ENCODE measurements at regions not wholly inside any gene's neighbourhood (a gene's known extent, or its start where the extent isn't known, plus 50 kb on each side); places are given as distances from the start of the nearest gene placed in this dataset.

- Histone ChIP-seq H3K9me3 (no peaks in the 10 kb centered on the region), H3K27ac (no peak overlapping the region), H3K27me3 (no peaks in the 10 kb centered on the region), H3K4me1 (no peaks in the 10 kb centered on the region), H3K4me3 (no peak overlapping the region), H3K36me3 (no peaks in the 10 kb centered on the region)
- TF ChIP-seq POLR2AphosphoS5 (IDR thresholded peaks at IDR 0.05; ENCODE audit: insufficient read depth in 1 of 2, low read depth in 1 of 2) (no peak), POLR2A (IDR thresholded peaks at IDR 0.05) (no peak)
- TF ChIP-seq, protein P1, sequence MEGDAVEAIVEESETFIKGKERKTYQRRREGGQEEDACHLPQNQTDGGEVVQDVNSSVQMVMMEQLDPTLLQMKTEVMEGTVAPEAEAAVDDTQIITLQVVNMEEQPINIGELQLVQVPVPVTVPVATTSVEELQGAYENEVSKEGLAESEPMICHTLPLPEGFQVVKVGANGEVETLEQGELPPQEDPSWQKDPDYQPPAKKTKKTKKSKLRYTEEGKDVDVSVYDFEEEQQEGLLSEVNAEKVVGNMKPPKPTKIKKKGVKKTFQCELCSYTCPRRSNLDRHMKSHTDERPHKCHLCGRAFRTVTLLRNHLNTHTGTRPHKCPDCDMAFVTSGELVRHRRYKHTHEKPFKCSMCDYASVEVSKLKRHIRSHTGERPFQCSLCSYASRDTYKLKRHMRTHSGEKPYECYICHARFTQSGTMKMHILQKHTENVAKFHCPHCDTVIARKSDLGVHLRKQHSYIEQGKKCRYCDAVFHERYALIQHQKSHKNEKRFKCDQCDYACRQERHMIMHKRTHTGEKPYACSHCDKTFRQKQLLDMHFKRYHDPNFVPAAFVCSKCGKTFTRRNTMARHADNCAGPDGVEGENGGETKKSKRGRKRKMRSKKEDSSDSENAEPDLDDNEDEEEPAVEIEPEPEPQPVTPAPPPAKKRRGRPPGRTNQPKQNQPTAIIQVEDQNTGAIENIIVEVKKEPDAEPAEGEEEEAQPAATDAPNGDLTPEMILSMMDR (IDR thresholded peaks at IDR 0.05) = no peak
- DNase-seq (ENCODE audit: extremely low spot score in 2 of 2) = no peak
- intact Hi-C loops (cut with DNase I) = no loop called here
These were observed 425.1 kb downstream of the PABPC4L start for GRCh38 chr4:133776503-133776902.

- H3K27me3 ChIP-seq = no peaks in the 10 kb centered on the region
- no peaks in the 10 kb centered on the region for H3K4me1 ChIP-seq
- no peak overlapping the region for H3K27ac ChIP-seq
- H3K36me3 ChIP-seq = no peaks in the 10 kb centered on the region
- DNase-seq (ENCODE audit: extremely low spot score in 2 of 2) = no peak
- no peak overlapping the region for H3K4me3 ChIP-seq
- intact Hi-C loops (cut with DNase I) = no loop called here
- TF ChIP-seq POLR2AphosphoS5 (IDR thresholded peaks at IDR 0.05; ENCODE audit: insufficient read depth in 1 of 2, low read depth in 1 of 2) = no peak
- TF ChIP-seq, protein P1 (IDR thresholded peaks at IDR 0.05) = no peak
- no peak for TF ChIP-seq POLR2A (IDR thresholded peaks at IDR 0.05)
- no peaks in the 10 kb centered on the region for H3K9me3 ChIP-seq
These were observed 425.7 kb downstream of the PABPC4L start for GRCh38 chr4:133775881-133776280.

DNA sequence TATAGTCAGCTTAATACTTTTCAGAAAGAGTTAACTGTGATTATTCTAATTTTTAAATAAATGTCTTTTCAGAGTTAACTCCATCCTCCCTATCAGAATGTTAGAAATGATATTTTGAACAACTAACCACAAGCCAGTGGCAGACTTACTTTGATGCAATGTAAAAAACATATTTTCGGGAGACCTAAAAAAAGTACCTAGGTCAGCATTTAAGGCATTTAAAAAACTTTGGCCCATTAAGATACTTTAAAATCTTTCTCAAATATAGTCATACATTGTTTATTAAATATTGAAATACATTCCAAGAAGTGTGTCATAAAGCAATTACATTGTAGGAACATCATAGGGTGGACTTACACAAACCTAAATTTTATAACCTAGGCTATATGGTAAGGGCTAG, 426.1 kb downstream of the PABPC4L start:
- Histone ChIP-seq H3K27me3 (no peaks in the 10 kb centered on the region), H3K4me1 (no peaks in the 10 kb centered on the region), H3K4me3 (no peak overlapping the region), H3K36me3 (no peaks in the 10 kb centered on the region), H3K27ac (no peak overlapping the region), H3K9me3 (no peaks in the 10 kb centered on the region)
- DNase-seq (ENCODE audit: extremely low spot score in 2 of 2) = no peak
- intact Hi-C loops (cut with DNase I) = no loop called here
- TF ChIP-seq POLR2A (IDR thresholded peaks at IDR 0.05) = no peak
- TF ChIP-seq, protein P1 (IDR thresholded peaks at IDR 0.05) = no peak
- no peak for TF ChIP-seq POLR2AphosphoS5 (IDR thresholded peaks at IDR 0.05; ENCODE audit: insufficient read depth in 1 of 2, low read depth in 1 of 2)

- intact Hi-C loops (cut with DNase I) = no loop called here
- H3K27ac ChIP-seq = no peak overlapping the region
- no peak overlapping the region for H3K4me3 ChIP-seq
- no peaks in the 10 kb centered on the region for H3K4me1 ChIP-seq
- no peak for TF ChIP-seq POLR2AphosphoS5 (IDR thresholded peaks at IDR 0.05; ENCODE audit: insufficient read depth in 1 of 2, low read depth in 1 of 2)
- TF ChIP-seq POLR2A (IDR thresholded peaks at IDR 0.05) = no peak
- TF ChIP-seq, protein P1 (IDR thresholded peaks at IDR 0.05) = no peak
- DNase-seq (ENCODE audit: extremely low spot score in 2 of 2) = no peak
- no peaks in the 10 kb centered on the region for H3K9me3 ChIP-seq
- H3K27me3 ChIP-seq = no peaks in the 10 kb centered on the region
- H3K36me3 ChIP-seq = no peaks in the 10 kb centered on the region
These were observed 442.2 kb downstream of the PABPC4L start for GRCh38 chr4:133759428-133759827.

GRCh38 chr4:133741766-133742165, 459.8 kb downstream of the PABPC4L start:
- no peaks in the 10 kb centered on the region for H3K9me3 ChIP-seq
- no peak overlapping the region for H3K4me3 ChIP-seq
- no peak overlapping the region for H3K27ac ChIP-seq
- H3K36me3 ChIP-seq = no peaks in the 10 kb centered on the region
- H3K27me3 ChIP-seq = no peaks in the 10 kb centered on the region
- no peaks in the 10 kb centered on the region for H3K4me1 ChIP-seq
- no peak for DNase-seq (ENCODE audit: extremely low spot score in 2 of 2)
- intact Hi-C loops (cut with DNase I) = no loop called here
- TF ChIP-seq, protein P1 (IDR thresholded peaks at IDR 0.05) = no peak
- TF ChIP-seq POLR2AphosphoS5 (IDR thresholded peaks at IDR 0.05; ENCODE audit: insufficient read depth in 1 of 2, low read depth in 1 of 2) = no peak
